ENCODE measurements at regions not wholly inside any gene's neighbourhood (a gene's known extent, or its start where the extent isn't known, plus 50 kb on each side); places are given as distances from the start of the nearest gene placed in this dataset.

- TF ChIP-seq, protein P1, sequence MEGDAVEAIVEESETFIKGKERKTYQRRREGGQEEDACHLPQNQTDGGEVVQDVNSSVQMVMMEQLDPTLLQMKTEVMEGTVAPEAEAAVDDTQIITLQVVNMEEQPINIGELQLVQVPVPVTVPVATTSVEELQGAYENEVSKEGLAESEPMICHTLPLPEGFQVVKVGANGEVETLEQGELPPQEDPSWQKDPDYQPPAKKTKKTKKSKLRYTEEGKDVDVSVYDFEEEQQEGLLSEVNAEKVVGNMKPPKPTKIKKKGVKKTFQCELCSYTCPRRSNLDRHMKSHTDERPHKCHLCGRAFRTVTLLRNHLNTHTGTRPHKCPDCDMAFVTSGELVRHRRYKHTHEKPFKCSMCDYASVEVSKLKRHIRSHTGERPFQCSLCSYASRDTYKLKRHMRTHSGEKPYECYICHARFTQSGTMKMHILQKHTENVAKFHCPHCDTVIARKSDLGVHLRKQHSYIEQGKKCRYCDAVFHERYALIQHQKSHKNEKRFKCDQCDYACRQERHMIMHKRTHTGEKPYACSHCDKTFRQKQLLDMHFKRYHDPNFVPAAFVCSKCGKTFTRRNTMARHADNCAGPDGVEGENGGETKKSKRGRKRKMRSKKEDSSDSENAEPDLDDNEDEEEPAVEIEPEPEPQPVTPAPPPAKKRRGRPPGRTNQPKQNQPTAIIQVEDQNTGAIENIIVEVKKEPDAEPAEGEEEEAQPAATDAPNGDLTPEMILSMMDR (IDR thresholded peaks at IDR 0.05; ENCODE audit: extremely low read depth, low read depth, low read length): no peak
- no peak overlapping the region for H2AFZ ChIP-seq (ENCODE audit: low read length)
- H3K4me3 ChIP-seq (ENCODE audit: insufficient read depth, low read length): no peak overlapping the region
- no peaks in the 10 kb centered on the region for H3K4me1 ChIP-seq (ENCODE audit: insufficient read depth, low read length)
- H3K27me3 ChIP-seq (ENCODE audit: insufficient read depth, low read length): peaks cover 17% of the 10 kb centered on the region
- no peaks in the 10 kb centered on the region for H4K20me1 ChIP-seq (ENCODE audit: insufficient read depth, low read length)
- no peak overlapping the region for H3K27ac ChIP-seq (ENCODE audit: low read depth, low read length)
- no peaks in the 10 kb centered on the region for H3K36me3 ChIP-seq (ENCODE audit: insufficient read depth, low read length)
- no peak for DNase-seq (ENCODE audit: insufficient read length, low spot score, missing footprints)
- H3K4me2 ChIP-seq (ENCODE audit: insufficient read depth, low read length): no peak overlapping the region
- H3K79me2 ChIP-seq (ENCODE audit: insufficient read depth, low read length): no peaks in the 10 kb centered on the region
- H3K9me3 ChIP-seq (ENCODE audit: low read depth, low read length): no peaks in the 10 kb centered on the region
These were observed 307.4 kb upstream of the UMPS start for GRCh38 chr3:124422805-124423204.

DNA sequence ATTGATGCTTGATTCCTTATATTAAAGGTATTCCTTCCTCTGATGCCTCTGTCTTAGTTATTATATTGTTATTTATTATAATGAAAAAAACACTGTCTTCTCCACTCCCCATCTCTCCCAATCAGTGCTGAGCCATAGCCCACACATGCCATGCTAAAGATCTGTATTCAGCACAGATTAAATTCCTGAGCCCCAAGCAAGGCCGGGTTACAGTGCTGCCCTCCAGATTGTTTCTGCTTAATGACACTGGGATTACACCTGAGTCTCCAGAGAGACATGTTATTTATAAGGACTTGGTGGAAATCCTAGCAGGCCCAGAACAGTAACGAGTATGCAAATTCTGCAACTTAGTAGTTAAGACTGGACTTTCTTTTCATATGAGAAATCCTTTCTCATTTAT is 305.9 kb upstream of the UMPS start:
- Histone ChIP-seq H3K4me2 (ENCODE audit: insufficient read depth, low read length) (no peak overlapping the region), H2AFZ (ENCODE audit: low read length) (no peak overlapping the region), H3K4me3 (ENCODE audit: insufficient read depth, low read length) (no peak overlapping the region), H3K36me3 (ENCODE audit: insufficient read depth, low read length) (no peaks in the 10 kb centered on the region), H3K27ac (ENCODE audit: low read depth, low read length) (no peak overlapping the region), H4K20me1 (ENCODE audit: insufficient read depth, low read length) (no peaks in the 10 kb centered on the region), H3K79me2 (ENCODE audit: insufficient read depth, low read length) (no peaks in the 10 kb centered on the region), H3K9me3 (ENCODE audit: low read depth, low read length) (no peaks in the 10 kb centered on the region), H3K4me1 (ENCODE audit: insufficient read depth, low read length) (peaks cover 3% of the 10 kb centered on the region), H3K27me3 (ENCODE audit: insufficient read depth, low read length) (peaks cover 6% of the 10 kb centered on the region)
- TF ChIP-seq, protein P1 (IDR thresholded peaks at IDR 0.05; ENCODE audit: extremely low read depth, low read depth, low read length): no peak
- DNase-seq (ENCODE audit: insufficient read length, low spot score, missing footprints): no peak

DNA sequence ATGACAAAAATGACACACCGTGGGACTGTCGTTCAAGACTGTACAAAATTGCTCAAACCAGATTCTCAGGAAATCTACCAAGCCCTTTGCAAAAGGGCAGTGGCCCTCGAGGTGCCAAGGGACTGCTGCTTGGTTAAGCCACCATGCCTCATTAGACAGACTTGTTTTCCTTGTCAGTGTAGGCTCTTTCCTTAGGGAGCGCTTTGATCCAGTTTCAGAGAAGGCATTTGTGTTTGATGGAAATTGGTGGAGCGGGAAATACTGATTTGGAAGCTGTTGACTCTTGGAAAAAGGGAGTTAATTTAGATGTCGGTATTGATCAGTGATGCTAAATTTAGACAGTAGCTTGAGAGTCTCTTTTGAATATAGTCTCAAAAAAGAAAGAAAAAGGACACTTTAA is 304.3 kb upstream of the UMPS start:
- Histone ChIP-seq H3K36me3 (ENCODE audit: insufficient read depth, low read length) (no peaks in the 10 kb centered on the region), H3K27me3 (ENCODE audit: insufficient read depth, low read length) (peaks cover 2% of the 10 kb centered on the region), H3K4me1 (ENCODE audit: insufficient read depth, low read length) (peaks cover 3% of the 10 kb centered on the region), H3K4me2 (ENCODE audit: insufficient read depth, low read length) (no peak overlapping the region), H3K4me3 (ENCODE audit: insufficient read depth, low read length) (no peak overlapping the region), H2AFZ (ENCODE audit: low read length) (no peak overlapping the region), H3K9me3 (ENCODE audit: low read depth, low read length) (no peaks in the 10 kb centered on the region), H4K20me1 (ENCODE audit: insufficient read depth, low read length) (no peaks in the 10 kb centered on the region), H3K27ac (ENCODE audit: low read depth, low read length) (no peak overlapping the region), H3K79me2 (ENCODE audit: insufficient read depth, low read length) (no peaks in the 10 kb centered on the region)
- no peak for DNase-seq (ENCODE audit: insufficient read length, low spot score, missing footprints)
- TF ChIP-seq, protein P1 (IDR thresholded peaks at IDR 0.05; ENCODE audit: extremely low read depth, low read depth, low read length): no peak

- no peak for DNase-seq (ENCODE audit: insufficient read length, low spot score, missing footprints)
- Histone ChIP-seq H4K20me1 (ENCODE audit: insufficient read depth, low read length) (no peaks in the 10 kb centered on the region), H3K9me3 (ENCODE audit: low read depth, low read length) (no peaks in the 10 kb centered on the region), H3K27ac (ENCODE audit: low read depth, low read length) (no peak overlapping the region), H3K79me2 (ENCODE audit: insufficient read depth, low read length) (no peaks in the 10 kb centered on the region), H3K27me3 (ENCODE audit: insufficient read depth, low read length) (peaks cover 2% of the 10 kb centered on the region), H3K4me1 (ENCODE audit: insufficient read depth, low read length) (peaks cover 3% of the 10 kb centered on the region), H3K36me3 (ENCODE audit: insufficient read depth, low read length) (no peaks in the 10 kb centered on the region), H3K4me2 (ENCODE audit: insufficient read depth, low read length) (no peak overlapping the region), H3K4me3 (ENCODE audit: insufficient read depth, low read length) (no peak overlapping the region), H2AFZ (ENCODE audit: low read length) (no peak overlapping the region)
- TF ChIP-seq, protein P1 (IDR thresholded peaks at IDR 0.05; ENCODE audit: extremely low read depth, low read depth, low read length): no peak
These were observed 301.7 kb upstream of the UMPS start for GRCh38 chr3:124428372-124429128.
